VCaP (cell line): ENCODE measurements at regions not wholly inside any gene's neighbourhood (a gene's known extent, or its start where the extent isn't known, plus 50 kb on each side); places are given as distances from the start of the nearest gene placed in this dataset.

Experiments
- H3K27ac ChIP-seq: fragments of 450-650 bp; 2 replicates; pipeline ENCODE4 v1.5.1; 2017
- TF ChIP-seq, protein P1 (sequence below): fragments of 450-650 bp; conservative IDR thresholded peaks from 2 replicates; pipeline ENCODE4 v1.5.1; 2017; ENCODE audit warnings: mild to moderate bottlenecking, moderate library complexity

GRCh38 chr10:35768011-35768410 is 125.9 kb upstream of the FZD8 start:
- no peak overlapping the region for H3K27ac ChIP-seq
- TF ChIP-seq, protein P1, sequence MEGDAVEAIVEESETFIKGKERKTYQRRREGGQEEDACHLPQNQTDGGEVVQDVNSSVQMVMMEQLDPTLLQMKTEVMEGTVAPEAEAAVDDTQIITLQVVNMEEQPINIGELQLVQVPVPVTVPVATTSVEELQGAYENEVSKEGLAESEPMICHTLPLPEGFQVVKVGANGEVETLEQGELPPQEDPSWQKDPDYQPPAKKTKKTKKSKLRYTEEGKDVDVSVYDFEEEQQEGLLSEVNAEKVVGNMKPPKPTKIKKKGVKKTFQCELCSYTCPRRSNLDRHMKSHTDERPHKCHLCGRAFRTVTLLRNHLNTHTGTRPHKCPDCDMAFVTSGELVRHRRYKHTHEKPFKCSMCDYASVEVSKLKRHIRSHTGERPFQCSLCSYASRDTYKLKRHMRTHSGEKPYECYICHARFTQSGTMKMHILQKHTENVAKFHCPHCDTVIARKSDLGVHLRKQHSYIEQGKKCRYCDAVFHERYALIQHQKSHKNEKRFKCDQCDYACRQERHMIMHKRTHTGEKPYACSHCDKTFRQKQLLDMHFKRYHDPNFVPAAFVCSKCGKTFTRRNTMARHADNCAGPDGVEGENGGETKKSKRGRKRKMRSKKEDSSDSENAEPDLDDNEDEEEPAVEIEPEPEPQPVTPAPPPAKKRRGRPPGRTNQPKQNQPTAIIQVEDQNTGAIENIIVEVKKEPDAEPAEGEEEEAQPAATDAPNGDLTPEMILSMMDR, result no peak

DNA sequence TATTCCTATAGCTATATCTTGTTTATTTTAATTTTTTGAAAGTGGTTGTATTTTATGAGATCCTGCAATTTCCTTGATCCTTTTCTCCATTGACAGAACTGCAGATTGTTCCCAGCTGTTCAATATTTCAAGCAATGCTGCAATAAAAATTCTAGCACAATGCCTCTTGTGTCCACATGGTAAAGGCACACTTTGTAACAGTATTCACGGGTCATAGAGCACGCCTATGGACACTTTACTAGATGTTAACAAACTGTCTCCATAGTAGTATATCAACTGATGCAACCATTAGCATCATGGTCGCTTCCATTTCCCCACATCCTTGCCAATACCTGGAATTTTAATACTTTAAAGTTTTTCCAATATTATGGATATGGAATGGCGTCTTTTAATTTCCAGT is 123.9 kb upstream of the FZD8 start:
- H3K27ac ChIP-seq, result no peak overlapping the region
- TF ChIP-seq, protein P1, result no peak

DNA sequence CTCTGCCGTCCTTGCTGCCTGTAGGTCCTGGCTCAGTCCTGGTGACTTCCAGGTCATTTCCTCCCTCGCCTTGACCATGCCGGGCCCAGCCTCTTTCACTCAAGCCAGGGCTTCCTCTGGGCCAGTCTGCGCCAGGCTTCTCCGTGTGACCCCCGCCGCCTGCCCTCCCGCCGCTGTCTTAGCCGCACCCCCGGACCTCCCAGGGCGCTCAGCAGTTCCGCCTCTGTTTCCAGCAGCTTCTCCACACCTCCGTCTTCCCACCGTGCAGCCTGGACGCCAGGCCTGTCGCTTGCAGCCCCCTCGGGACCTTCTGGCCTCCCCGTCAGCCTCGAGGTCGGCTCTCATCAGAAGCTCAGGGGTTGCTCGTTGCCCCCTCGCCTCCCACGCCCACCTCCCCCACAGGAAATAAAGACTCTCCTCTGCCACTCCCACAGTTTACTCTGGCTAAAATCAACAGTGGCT is 123.0 kb upstream of the FZD8 start:
- no peak overlapping the region for H3K27ac ChIP-seq
- TF ChIP-seq, protein P1, result no peak

DNA sequence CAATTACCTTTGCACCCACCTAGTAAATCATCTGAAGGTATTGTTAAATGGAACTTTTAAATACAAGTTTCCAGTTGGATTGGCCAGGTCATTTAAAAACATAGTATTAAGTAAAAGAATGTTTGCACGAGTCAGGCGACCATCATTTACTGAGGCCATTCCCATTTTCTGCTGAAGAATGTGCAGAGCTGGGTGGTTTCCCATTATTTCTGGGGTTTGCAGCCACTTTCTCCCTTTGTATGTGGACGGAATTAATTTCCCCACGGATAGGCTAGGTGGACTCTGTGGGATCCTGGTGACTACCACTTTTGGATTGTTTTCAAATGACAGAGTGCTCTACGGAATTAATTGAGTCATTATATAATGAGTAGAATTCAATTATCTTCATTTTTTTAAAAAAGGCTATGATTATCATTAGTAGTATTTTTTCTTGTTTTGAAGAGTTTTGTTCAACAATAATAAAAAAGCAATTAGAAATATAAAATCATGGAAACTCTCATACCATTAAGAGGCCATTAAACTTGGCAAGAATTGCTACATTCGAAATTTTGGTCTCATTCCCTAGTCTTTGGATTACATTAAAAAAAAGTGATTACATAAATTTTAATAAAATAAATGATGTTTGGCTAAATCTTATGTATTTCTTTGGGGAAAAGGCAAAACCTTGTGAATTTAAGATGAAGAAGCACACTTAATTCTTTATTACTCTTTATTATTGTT is 120.4 kb upstream of the FZD8 start:
- TF ChIP-seq, protein P1, result no peak
- no peak overlapping the region for H3K27ac ChIP-seq

DNA sequence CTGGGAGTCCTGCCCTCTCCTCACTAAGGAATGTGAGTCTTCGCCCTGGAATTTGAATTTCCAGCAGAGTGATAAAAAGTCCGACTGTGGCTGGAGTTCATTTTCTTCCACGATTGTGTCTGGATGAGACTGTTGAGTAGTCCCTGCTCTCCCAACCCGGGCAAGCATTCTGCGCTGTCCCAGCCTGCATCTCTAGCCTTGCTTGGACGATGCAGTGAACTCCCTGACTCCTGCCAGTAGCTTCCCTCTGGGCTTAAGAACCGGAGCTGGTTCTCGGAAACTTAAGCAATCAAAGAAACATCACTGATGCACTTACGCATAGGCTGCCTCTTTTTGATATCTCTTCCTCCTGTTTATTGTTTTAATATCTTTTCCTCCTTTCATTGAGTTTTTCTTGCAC is 116.0 kb upstream of the FZD8 start:
- no peak overlapping the region for H3K27ac ChIP-seq
- TF ChIP-seq, protein P1, result no peak

DNA sequence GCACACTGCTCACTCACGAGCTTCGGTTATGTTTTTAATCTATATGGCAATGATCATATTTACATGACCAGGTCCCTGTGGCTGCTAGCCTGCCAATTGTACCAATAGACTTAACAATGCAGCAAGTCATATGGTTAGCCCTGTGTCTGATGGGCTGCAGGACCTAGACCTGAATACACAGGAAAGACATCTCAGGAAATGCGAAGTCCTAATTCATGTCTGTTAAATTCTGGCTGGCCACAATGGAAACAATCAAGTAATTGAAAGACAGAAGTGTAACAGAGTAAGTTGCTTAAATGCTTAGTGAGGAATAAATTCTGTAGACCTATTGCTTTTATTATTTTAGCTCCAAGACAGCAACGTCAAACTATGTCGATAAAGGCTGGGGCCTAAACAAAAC is 112.4 kb upstream of the FZD8 start:
- no peak overlapping the region for H3K27ac ChIP-seq
- TF ChIP-seq, protein P1, result no peak

DNA sequence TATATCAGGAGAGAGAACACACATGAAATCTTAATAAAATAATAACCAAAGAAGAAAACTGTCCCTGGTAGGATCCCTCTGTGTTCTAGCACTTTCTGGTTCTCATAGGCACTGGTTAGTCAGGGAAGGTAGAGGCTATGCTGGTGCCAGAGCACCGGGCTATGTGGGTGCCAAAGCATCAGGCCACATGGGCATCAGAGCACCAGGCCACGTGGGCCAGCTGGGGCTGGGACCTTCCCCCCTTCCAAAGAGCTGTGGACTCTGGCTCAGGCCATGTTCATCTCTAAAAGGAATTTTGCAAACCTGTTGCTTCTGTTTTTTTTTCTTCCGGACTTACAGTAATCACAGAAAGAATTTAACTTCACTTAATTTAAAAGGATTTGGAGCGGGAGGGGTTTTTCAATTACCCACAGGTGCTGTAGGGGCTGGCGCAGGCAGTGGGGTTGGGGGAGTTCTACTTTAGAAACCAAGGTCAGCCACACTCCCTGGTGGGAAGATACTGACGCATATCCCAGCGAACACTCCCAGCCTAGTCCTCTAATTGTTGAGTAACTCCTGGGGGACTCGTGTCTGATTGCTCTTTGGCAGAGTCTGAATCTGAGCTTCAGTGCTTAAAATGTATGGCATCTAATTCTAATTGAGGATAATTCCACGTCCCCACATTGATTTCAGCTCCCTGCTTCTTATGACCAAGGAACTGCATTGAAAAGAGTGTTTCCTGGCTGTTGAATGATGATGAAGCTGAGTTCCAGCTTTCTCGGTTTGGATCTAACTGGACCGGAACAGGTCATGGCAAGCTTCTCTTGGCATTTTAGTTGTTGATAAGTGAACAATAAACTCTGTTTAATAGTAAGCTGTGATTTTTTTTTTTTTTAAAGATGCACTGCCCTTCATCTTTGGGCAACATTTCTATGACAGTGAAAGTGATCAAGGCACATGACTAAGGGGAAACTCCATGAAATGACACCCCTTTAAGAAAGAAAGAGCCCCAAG is 110.7 kb upstream of the FZD8 start:
- H3K27ac ChIP-seq, result no peak overlapping the region
- TF ChIP-seq, protein P1, result no peak
